Right ventricle myocardium inferior (tissue), 1 donor: ENCODE measurements at regions not wholly inside any gene's neighbourhood (a gene's known extent, or its start where the extent isn't known, plus 50 kb on each side); places are given as distances from the start of the nearest gene placed in this dataset.

Experiments used
- ATAC-seq: fragments of 200-7000 bp; cut with Tn5 transposase; one replicate; pipeline ENCODE4 v1.9.1; 2020; ENCODE audit warnings: mild to moderate bottlenecking, moderate library complexity
- DNase-seq: peaks from one replicate; pipeline ENCODE4 v3.0.0; 2021; ENCODE audit errors: missing footprints
- intact Hi-C: fragments of 100-400 bp; cut with DNase I; formaldehyde crosslinking; loops from one replicate; pipeline ENCODE4 v1.11.0; 2022
- donor health status: DM: no; HTN: yes; CAD: no; lungs with severe emphysema.

- DNase-seq (no peak), ATAC-seq (no peak)
- intact Hi-C loops: no loop called here
Observed at GRCh38 chr15:23890218-23890617, 203.1 kb upstream of the NDN start.

DNA sequence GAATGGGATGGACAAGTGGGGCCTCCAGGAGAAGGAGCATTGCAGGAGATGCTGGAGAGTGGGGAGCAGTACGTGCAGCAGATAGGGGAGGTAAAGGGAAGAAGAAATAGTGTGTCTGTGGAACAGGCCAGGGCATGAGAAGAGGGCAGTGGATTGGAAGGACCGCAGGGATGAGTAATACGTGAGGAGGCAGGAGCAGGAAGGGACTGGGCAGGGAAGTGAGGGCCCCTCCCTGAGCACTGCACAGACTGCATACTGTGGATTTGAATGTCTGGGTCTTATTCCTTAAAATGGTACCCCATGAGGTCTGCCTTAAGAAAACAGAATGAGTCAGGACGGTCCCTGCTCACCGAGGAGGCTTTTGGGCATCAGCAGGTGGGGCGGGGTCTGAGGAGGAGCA is 210.0 kb upstream of the NDN start:
- ATAC-seq: no peak
- DNase-seq: no peak
- intact Hi-C loops: no loop called here

DNA sequence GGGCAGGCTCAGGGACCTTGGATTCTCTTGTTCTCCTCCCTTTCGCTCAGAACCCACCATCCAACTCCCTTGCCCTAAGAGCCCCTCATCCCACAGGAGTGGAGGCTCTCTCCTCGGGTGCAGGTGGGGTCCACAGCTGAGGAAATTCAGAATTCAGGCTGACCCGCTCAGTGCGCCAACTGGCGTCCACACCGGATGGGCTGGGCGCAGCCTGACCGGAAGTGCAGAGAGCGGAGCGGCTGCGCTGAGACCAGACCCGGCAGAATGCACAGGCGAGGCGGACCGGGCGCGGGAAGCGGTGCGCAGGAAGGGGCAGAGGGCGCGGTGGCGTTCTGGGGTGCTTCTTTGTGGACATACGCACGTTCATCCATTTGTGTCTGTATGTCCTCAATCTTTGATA is 210.4 kb upstream of the NDN start:
- intact Hi-C loops: no loop called here
- DNase-seq (no peak), ATAC-seq (peak; percentile 31)

GRCh38 chr15:23910030-23910429 is 222.9 kb upstream of the NDN start:
- DNase-seq (no peak), ATAC-seq (no peak)
- intact Hi-C loops: no loop called here

- intact Hi-C loops: no loop called here
- no peak for DNase-seq
- ATAC-seq: no peak
Observed at GRCh38 chr15:23912191-23912590, 225.1 kb upstream of the NDN start.

- intact Hi-C loops: no loop called here
- DNase-seq (no peak), ATAC-seq (no peak)
Observed at GRCh38 chr15:23913081-23913480, 226.0 kb upstream of the NDN start.

DNA sequence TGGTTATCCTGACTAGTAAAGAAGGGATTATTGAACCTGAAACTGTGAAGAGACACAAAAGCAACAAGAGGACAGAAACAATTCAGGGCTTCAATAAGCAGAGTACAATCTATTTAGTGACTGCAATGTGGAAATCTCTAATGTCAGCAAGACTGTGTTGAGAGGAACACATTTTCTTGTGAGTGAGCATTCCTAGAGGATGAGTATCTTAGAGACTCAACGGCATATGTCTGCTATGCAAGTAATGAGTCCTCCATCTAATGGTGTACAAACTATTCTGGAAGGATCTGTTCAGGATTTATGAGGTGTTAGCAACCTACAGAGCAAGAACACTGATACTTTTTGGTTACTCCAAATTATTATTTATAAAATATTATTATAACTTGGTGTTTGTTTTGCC is 226.5 kb upstream of the NDN start:
- DNase-seq (no peak), ATAC-seq (no peak)
- intact Hi-C loops: no loop called here

DNA sequence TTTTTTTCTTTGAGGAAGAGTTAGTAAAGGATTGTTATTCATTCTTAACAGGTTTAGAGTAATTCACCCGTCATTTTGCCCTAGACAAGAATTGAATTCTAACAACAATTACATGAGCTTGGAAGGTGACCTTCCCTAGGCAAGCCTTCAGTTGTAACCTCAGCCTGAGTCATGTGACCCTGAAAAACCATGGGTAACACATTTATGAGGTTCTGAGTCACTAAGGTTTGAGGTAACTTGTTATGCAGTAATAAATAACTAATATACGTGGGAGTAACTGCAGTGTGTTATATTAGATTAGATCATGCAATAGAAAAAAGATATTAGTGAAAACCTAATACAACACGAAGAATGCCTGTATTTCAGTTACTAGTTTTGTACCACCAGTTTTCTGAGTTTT is 237.6 kb upstream of the NDN start:
- ATAC-seq: no peak
- intact Hi-C loops: no loop called here

GRCh38 chr15:23954931-23955330 is 267.8 kb upstream of the NDN start:
- intact Hi-C loops: no loop called here
- DNase-seq (no peak), ATAC-seq (no peak)

More for the DNA sequence above, 237.6 kb upstream of the NDN start:
- no peak for DNase-seq

GRCh38 chr15:23983500-23984259 is 296.6 kb upstream of the NDN start:
- intact Hi-C loops: no loop called here
- ATAC-seq: no peak
- DNase-seq: no peak

DNA sequence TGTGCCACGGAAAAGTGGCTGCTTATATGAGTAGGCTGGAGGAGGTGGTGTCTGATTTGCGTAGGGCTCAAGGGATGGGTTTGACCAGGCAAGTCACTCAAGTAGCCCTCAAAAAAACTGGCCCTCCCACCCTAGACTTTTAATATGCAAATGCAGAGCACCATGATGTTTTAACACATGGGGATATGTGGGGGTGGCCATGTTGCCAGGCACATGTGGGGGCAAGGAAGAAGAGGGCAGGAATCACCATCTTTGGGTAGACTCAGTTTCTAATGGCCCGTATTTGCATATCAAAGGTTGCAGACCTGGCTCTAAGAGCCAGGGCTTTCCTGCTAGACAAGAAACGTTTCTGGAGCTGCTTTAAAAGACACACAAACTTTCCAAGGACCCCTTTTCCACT is 307.2 kb upstream of the NDN start:
- intact Hi-C loops: no loop called here
- no peak for DNase-seq
- no peak for ATAC-seq

DNA sequence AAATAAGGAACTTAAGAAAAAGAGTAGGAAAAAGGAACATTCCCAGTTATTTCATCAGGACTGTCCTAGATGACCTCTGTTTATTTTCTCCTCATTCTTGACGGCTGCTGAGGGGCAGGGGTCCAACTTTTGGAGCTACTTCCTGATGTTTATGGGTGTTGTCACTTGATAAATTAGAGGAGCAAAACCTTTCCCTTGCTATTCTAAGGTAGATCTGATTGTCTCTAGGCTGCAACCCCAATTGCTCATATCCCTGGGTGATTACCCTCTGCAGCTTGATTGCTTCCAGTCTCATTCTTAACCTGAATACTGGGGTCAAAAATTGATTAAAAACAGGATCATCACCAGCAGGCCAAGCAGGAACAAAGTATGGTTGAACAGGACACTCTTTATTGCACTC is 311.0 kb upstream of the NDN start:
- no peak for DNase-seq
- intact Hi-C loops: no loop called here
- ATAC-seq: no peak

DNA sequence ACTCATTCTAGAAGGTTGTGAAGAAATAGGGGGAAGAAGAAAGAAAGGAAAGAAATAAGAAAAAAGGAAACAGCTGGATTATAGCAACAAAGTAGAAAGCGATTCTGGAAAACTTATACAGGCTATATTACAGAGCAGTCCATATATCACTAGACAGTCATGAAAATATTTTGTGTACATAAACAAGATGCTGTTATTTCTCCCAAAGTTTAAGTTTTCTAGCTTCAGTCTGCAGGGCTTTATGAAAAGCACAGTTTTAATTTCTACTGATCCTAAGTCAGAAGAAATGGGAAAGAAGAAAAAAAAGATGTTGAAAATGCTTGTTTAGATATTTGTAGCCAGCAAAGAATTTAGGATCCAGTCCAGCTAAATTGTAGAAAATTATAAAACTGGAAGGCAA is 321.4 kb upstream of the NDN start:
- no peak for ATAC-seq
- intact Hi-C loops: no loop called here
- no peak for DNase-seq

- no peak for ATAC-seq
- intact Hi-C loops: no loop called here
- no peak for DNase-seq
Observed at GRCh38 chr15:24017470-24017869, 330.4 kb upstream of the NDN start.

DNA sequence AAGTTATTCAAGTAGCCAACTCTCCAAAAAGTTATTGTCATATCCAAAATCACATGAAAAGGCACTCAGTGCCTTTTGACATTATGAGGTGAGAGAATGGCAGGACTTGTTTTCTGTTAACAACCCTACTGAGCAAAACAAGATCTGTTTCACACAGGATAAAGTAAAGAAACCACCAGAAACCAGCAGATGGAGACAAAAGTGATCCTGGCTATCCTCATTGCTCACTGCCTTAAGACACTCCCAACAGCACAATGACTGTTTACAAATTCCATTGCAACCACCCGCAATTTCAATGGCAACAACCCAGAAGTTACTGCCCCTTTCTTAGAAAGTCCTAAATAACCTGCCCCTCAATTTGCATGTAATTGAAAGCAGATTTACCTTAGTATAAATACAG is 352.6 kb upstream of the NDN start:
- DNase-seq (no peak), ATAC-seq (no peak)
- intact Hi-C loops: no loop called here

GRCh38 chr15:24054547-24055245 is 367.6 kb upstream of the NDN start:
- DNase-seq (no peak), ATAC-seq (no peak)
- intact Hi-C loops: no loop called here

GRCh38 chr15:24067733-24068501 is 380.8 kb upstream of the NDN start:
- intact Hi-C loops: no loop called here
- DNase-seq (no peak), ATAC-seq (no peak)

GRCh38 chr15:24075420-24076089 is 388.4 kb upstream of the NDN start:
- ATAC-seq (no peak), DNase-seq (no peak)
- intact Hi-C loops: no loop called here

- ATAC-seq (no peak), DNase-seq (no peak)
- intact Hi-C loops: no loop called here
Observed at GRCh38 chr15:24076090-24076784, 389.1 kb upstream of the NDN start.
